PC-3 (cell line): ENCODE measurements at regions not wholly inside any gene's neighbourhood (a gene's known extent, or its start where the extent isn't known, plus 50 kb on each side); places are given as distances from the start of the nearest gene placed in this dataset.

Experiments used
- ATAC-seq: fragments of 200-7000 bp; cut with Tn5 transposase; 2 replicates; pipeline ENCODE4 v1.9.1; 2020; ENCODE audit warnings: mild to moderate bottlenecking, moderate library complexity
- BruUV-seq: library from RNA; stranded (reverse); fragments of 400-500 nt; replicated peaks from 2 replicates; lab custom pipeline; 2021; lab: Mats Ljungman, UMichigan
- CTCF ChIA-PET: fragments of 300-600 bp; sonication (Branson Sonifier 250); formaldehyde crosslinking; loops from one replicate; lab custom pipeline; 2022; ENCODE audit warnings: antibody characterized with exemption; lab: Charles Lee
- POLR2A ChIA-PET: fragments of 300-600 bp; sonication (Branson Sonifier 250); formaldehyde crosslinking; loops from one replicate; lab custom pipeline; 2022; ENCODE audit warnings: antibody characterized with exemption; ENCODE audit not compliant: unreplicated experiment; lab: Charles Lee
- DNase-seq: peaks from one replicate; pipeline ENCODE4 v3.0.0-alpha.2; 2015
- H2AFZ ChIP-seq: fragments of 300-600 bp; sonication (generic); 2 replicates; pipeline ENCODE4 v1.6.0; 2016; ENCODE audit warnings: antibody characterized with exemption, low read length
- H3F3A ChIP-seq: fragments of 300-600 bp; sonication (generic); one replicate; pipeline ENCODE4 v1.6.0; 2017; ENCODE audit warnings: antibody characterized with exemption, low read length, control low read depth, mild to moderate bottlenecking; ENCODE audit not compliant: unreplicated experiment
- H3K27ac ChIP-seq: fragments of 300-600 bp; sonication (generic); 2 replicates; pipeline ENCODE4 v1.5.1; 2016; ENCODE audit warnings: mild to moderate bottlenecking, low read length
- H3K27me3 ChIP-seq: fragments of 300-600 bp; sonication (generic); 2 replicates; pipeline ENCODE4 v1.6.1; 2016; ENCODE audit warnings: low read length, mixed read lengths
- H3K36me3 ChIP-seq: fragments of 300-600 bp; sonication (generic); 2 replicates; pipeline ENCODE4 v1.6.1; 2016; ENCODE audit warnings: low read depth, mixed run types, low read length, mixed read lengths
- H3K4me1 ChIP-seq: fragments of 300-600 bp; sonication (generic); 2 replicates; pipeline ENCODE4 v1.5.1; 2016; ENCODE audit warnings: low read length; ENCODE audit not compliant: insufficient read depth
- H3K4me2 ChIP-seq: fragments of 300-600 bp; sonication (generic); 2 replicates; pipeline ENCODE4 v1.6.0; 2016; ENCODE audit warnings: low read length
- H3K4me3 ChIP-seq: fragments of 300-600 bp; sonication (generic); 2 replicates; pipeline ENCODE4 v1.5.1; 2016; ENCODE audit warnings: mild to moderate bottlenecking, low read length, mixed read lengths
- H3K79me2 ChIP-seq: fragments of 300-600 bp; sonication (generic); 2 replicates; pipeline ENCODE4 v1.6.1; 2017; ENCODE audit warnings: low read length, mixed read lengths
- H3K9ac ChIP-seq: fragments of 300-600 bp; sonication (generic); 2 replicates; pipeline ENCODE4 v1.6.0; 2016; ENCODE audit warnings: mild to moderate bottlenecking, low read length
- H3K9me2 ChIP-seq: fragments of 300-600 bp; sonication (generic); replicated peaks from 2 replicates; pipeline ENCODE4 v1.6.1; 2016; ENCODE audit warnings: mixed run types, low read length, mixed read lengths
- H3K9me3 ChIP-seq: fragments of 300-600 bp; sonication (generic); 2 replicates; pipeline ENCODE4 v1.6.1; 2016; ENCODE audit warnings: low read length, mixed read lengths
- H4K20me1 ChIP-seq: fragments of 300-600 bp; sonication (generic); 2 replicates; pipeline ENCODE4 v1.6.1; 2016; ENCODE audit warnings: low read length, mixed read lengths
- EZH2 ChIP-seq: fragments of 300-600 bp; sonication (generic); IDR thresholded peaks from one replicate; pipeline ENCODE4 v1.6.1; 2017; ENCODE audit warnings: antibody characterized with exemption, mild to moderate bottlenecking, low read length; ENCODE audit not compliant: unreplicated experiment
- EZH2phosphoT487 ChIP-seq: fragments of 300-600 bp; sonication (generic); IDR thresholded peaks from 2 replicates; pipeline ENCODE4 v1.6.1; 2018; ENCODE audit warnings: mild to moderate bottlenecking, antibody characterized with exemption, low read length, borderline replicate concordance
- intact Hi-C: fragments of 100-400 bp; cut with micrococcal nuclease; formaldehyde crosslinking; loops from 2 replicates; pipeline ENCODE4 v1.9.0; 2023
- TF ChIP-seq, protein P1 (sequence below): fragments of 300-600 bp; sonication (generic); conservative IDR thresholded peaks from 2 replicates; pipeline ENCODE4 v1.5.1; 2017; ENCODE audit warnings: antibody characterized with exemption, low read depth, mild to moderate bottlenecking, low read length

GRCh38 chr2:16264491-16264890 lies 324.1 kb downstream of the MYCN start:
- ATAC-seq (no peak), DNase-seq (no peak)
- no peak overlapping the region for H3K9ac ChIP-seq
- H3K27ac ChIP-seq = no peak overlapping the region
- CTCF ChIA-PET = no interaction called here
- no TSS peak for BruUV-seq
- 0 out of 2 replicates have a peak, but pooled peaks cover 5% of the 10 kb centered on the region for H3K27me3 ChIP-seq
- POLR2A ChIA-PET = no interaction called here
- H3K4me3 ChIP-seq = no peak overlapping the region
- H3K9me2 ChIP-seq = no peaks in the 10 kb centered on the region
- H3F3A ChIP-seq = no peaks in the 10 kb centered on the region
- H3K36me3 ChIP-seq = no peaks in the 10 kb centered on the region
- H2AFZ ChIP-seq = no peak overlapping the region
- no peak overlapping the region for H3K4me2 ChIP-seq
- intact Hi-C loops = no loop called here
- H3K9me3 ChIP-seq = 0 out of 2 replicates have a peak, but pooled peaks cover 5% of the 10 kb centered on the region
- H3K79me2 ChIP-seq = no peaks in the 10 kb centered on the region
- no peaks in the 10 kb centered on the region for H3K4me1 ChIP-seq
- H4K20me1 ChIP-seq = no peaks in the 10 kb centered on the region
- TF ChIP-seq EZH2phosphoT487 = no peak
- TF ChIP-seq EZH2 = no peak

GRCh38 chr2:16263241-16263890 lies 323.0 kb downstream of the MYCN start:
- H3K9ac ChIP-seq = no peak overlapping the region
- H3F3A ChIP-seq = no peaks in the 10 kb centered on the region
- no peak overlapping the region for H3K4me2 ChIP-seq
- no peaks in the 10 kb centered on the region for H3K9me2 ChIP-seq
- ATAC-seq = no peak
- H4K20me1 ChIP-seq = no peaks in the 10 kb centered on the region
- BruUV-seq = no TSS peak
- H3K27ac ChIP-seq = no peak overlapping the region
- H3K4me1 ChIP-seq = no peaks in the 10 kb centered on the region
- 0 out of 2 replicates have a peak, but pooled peaks cover 2% of the 10 kb centered on the region for H3K9me3 ChIP-seq
- no peak overlapping the region for H2AFZ ChIP-seq
- intact Hi-C loops = no loop called here
- CTCF ChIA-PET = no interaction called here
- no peak overlapping the region for H3K4me3 ChIP-seq
- no peak for TF ChIP-seq EZH2phosphoT487
- POLR2A ChIA-PET = no interaction called here
- no peaks in the 10 kb centered on the region for H3K79me2 ChIP-seq
- 0 out of 2 replicates have a peak, but pooled peaks cover 5% of the 10 kb centered on the region for H3K27me3 ChIP-seq
- no peak for DNase-seq
- H3K36me3 ChIP-seq = no peaks in the 10 kb centered on the region

DNA sequence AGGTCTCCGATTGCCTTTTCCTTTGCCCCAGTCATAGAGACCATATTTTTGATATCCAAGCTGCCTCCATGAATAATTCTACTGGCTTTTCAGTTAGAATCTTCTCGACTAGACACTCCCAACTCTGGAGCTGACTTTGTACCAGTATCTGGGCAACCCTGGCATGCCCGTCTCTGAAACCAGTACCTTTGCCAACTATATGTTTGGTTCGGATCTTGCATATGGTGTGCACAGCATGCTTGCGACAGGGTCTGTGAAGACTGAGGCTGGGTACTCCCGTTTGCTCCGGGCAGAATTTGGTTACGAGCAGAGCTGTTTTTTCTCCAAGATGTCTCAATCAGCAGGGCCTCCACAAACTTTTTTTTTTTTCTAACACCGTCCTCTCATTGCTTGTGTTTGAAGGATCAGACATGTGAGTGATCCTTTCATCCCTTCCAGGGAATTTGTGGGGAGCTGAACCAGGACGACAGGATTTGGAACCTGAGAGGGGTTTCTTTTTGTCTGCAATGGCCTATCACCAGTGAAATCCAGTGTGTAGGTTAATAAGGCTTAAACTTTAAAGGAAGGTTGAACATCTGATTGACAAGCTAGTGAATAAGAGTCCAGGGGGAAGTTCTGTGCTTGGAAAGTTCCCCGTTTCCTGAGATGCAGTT lies 322.3 kb downstream of the MYCN start:
- POLR2A ChIA-PET = no interaction called here
- TF ChIP-seq EZH2 (no peak), EZH2phosphoT487 (no peak)
- TF ChIP-seq, protein P1, sequence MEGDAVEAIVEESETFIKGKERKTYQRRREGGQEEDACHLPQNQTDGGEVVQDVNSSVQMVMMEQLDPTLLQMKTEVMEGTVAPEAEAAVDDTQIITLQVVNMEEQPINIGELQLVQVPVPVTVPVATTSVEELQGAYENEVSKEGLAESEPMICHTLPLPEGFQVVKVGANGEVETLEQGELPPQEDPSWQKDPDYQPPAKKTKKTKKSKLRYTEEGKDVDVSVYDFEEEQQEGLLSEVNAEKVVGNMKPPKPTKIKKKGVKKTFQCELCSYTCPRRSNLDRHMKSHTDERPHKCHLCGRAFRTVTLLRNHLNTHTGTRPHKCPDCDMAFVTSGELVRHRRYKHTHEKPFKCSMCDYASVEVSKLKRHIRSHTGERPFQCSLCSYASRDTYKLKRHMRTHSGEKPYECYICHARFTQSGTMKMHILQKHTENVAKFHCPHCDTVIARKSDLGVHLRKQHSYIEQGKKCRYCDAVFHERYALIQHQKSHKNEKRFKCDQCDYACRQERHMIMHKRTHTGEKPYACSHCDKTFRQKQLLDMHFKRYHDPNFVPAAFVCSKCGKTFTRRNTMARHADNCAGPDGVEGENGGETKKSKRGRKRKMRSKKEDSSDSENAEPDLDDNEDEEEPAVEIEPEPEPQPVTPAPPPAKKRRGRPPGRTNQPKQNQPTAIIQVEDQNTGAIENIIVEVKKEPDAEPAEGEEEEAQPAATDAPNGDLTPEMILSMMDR = no peak
- 0 out of 2 replicates have a peak, but pooled peaks cover 5% of the 10 kb centered on the region for H3K27me3 ChIP-seq
- no peaks in the 10 kb centered on the region for H4K20me1 ChIP-seq
- H2AFZ ChIP-seq = no peak overlapping the region
- no peak overlapping the region for H3K4me3 ChIP-seq
- H3F3A ChIP-seq = no peaks in the 10 kb centered on the region
- H3K9me3 ChIP-seq = 0 out of 2 replicates have a peak, but pooled peaks cover 2% of the 10 kb centered on the region
- no peaks in the 10 kb centered on the region for H3K79me2 ChIP-seq
- intact Hi-C loops = no loop called here
- H3K9me2 ChIP-seq = no peaks in the 10 kb centered on the region
- no peak overlapping the region for H3K9ac ChIP-seq
- H3K27ac ChIP-seq = no peak overlapping the region
- ATAC-seq (no peak), DNase-seq (no peak)
- no peak overlapping the region for H3K4me2 ChIP-seq
- no peaks in the 10 kb centered on the region for H3K4me1 ChIP-seq
- CTCF ChIA-PET = no interaction called here
- BruUV-seq = no TSS peak
- no peaks in the 10 kb centered on the region for H3K36me3 ChIP-seq
